Ectodermal cell (in vitro differentiated cells): ENCODE measurements at regions not wholly inside any gene's neighbourhood (a gene's known extent, or its start where the extent isn't known, plus 50 kb on each side); places are given as distances from the start of the nearest gene placed in this dataset.

ENCODE experiments used
- H3K27ac ChIP-seq: 2 replicates; pipeline ENCODE4 v1.7.0; 2013; ENCODE audit warnings: mild to moderate bottlenecking, low read depth, low read length; ENCODE audit not compliant: insufficient read depth, poor library complexity, severe bottlenecking
- H3K27me3 ChIP-seq: 2 replicates; pipeline ENCODE4 v1.7.0; 2013; ENCODE audit warnings: mild to moderate bottlenecking, low read length; ENCODE audit not compliant: insufficient read depth, control insufficient read depth, poor library complexity, severe bottlenecking
- H3K36me3 ChIP-seq: one replicate; pipeline ENCODE4 v1.7.0; 2013; ENCODE audit warnings: low read length; ENCODE audit not compliant: control insufficient read depth, insufficient read depth
- H3K4me1 ChIP-seq: one replicate; pipeline ENCODE4 v1.7.0; 2013; ENCODE audit warnings: low read length; ENCODE audit not compliant: control insufficient read depth, insufficient read depth
- H3K4me3 ChIP-seq: 2 replicates; pipeline ENCODE4 v1.7.0; 2013; ENCODE audit warnings: low read depth, low read length, control low read depth; ENCODE audit not compliant: insufficient read depth
- H3K9me3 ChIP-seq: 2 replicates; pipeline ENCODE4 v1.7.0; 2013; ENCODE audit warnings: mild to moderate bottlenecking, low read length, moderate library complexity; ENCODE audit not compliant: control insufficient read depth
- WGBS, 2 experiments: methylation state at CpG; one replicate each; pipeline ENCODE4 v1.1.7; 2013; ENCODE audit warnings: missing lambda C conversion rate in 2 of 2; 5-methylcytosine and 5-hydroxymethylcytosine counted together

- Histone ChIP-seq H3K4me1 (no peaks in the 10 kb centered on the region), H3K36me3 (no peaks in the 10 kb centered on the region), H3K27ac (no peak overlapping the region), H3K27me3 (no peaks in the 10 kb centered on the region), H3K4me3 (no peak overlapping the region), H3K9me3 (no peaks in the 10 kb centered on the region)
- 83 to 87% methylated on average over 2 of the region's 2 CpGs for WGBS, 2 experiments
Measured at GRCh38 chr6:132147530-132148011, 196.4 kb upstream of the CCN2 start.

DNA sequence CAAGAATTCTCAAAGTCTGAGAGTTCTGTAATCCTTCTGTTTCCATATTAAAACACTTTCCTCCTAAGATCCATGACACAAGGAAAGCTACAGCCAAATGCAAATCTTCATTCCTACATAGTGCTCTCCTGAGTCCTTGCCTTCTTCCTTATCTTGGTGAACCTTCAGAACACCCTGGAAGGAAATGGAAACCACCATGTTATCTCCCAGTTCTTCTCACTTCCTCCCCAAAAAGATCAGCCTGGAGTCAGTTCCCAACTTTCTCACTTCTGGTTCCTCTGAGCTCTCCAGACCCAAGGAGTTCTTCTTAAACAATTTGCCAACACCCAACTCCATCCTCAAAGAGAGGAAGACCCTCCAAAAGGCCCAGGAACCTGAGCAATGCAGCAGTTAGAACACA lies 193.3 kb upstream of the CCN2 start:
- Histone ChIP-seq H3K9me3 (no peaks in the 10 kb centered on the region), H3K27ac (no peak overlapping the region), H3K4me1 (no peaks in the 10 kb centered on the region), H3K36me3 (no peaks in the 10 kb centered on the region), H3K27me3 (no peaks in the 10 kb centered on the region), H3K4me3 (no peak overlapping the region)

GRCh38 chr6:132143258-132143657 lies 192.1 kb upstream of the CCN2 start:
- Histone ChIP-seq H3K4me1 (no peaks in the 10 kb centered on the region), H3K36me3 (no peaks in the 10 kb centered on the region), H3K9me3 (no peaks in the 10 kb centered on the region), H3K27me3 (no peaks in the 10 kb centered on the region), H3K27ac (no peak overlapping the region), H3K4me3 (no peak overlapping the region)
- WGBS, 2 experiments: 49 to 73% methylated on average over 1 of the region's 1 CpG

GRCh38 chr6:132142768-132143167 lies 191.6 kb upstream of the CCN2 start:
- no peaks in the 10 kb centered on the region for H3K36me3 ChIP-seq
- no peaks in the 10 kb centered on the region for H3K27me3 ChIP-seq
- no peaks in the 10 kb centered on the region for H3K4me1 ChIP-seq
- H3K4me3 ChIP-seq: no peak overlapping the region
- no peak overlapping the region for H3K27ac ChIP-seq
- H3K9me3 ChIP-seq: no peaks in the 10 kb centered on the region

GRCh38 chr6:132142308-132142707 lies 191.1 kb upstream of the CCN2 start:
- Histone ChIP-seq H3K4me3 (no peak overlapping the region), H3K27ac (no peak overlapping the region), H3K9me3 (no peaks in the 10 kb centered on the region), H3K36me3 (no peaks in the 10 kb centered on the region), H3K27me3 (no peaks in the 10 kb centered on the region), H3K4me1 (no peaks in the 10 kb centered on the region)
- 90% methylated on average over 1 of the region's 1 CpG; no CpG with 5 or more reads in 1 of the 2 experiments for WGBS, 2 experiments

DNA sequence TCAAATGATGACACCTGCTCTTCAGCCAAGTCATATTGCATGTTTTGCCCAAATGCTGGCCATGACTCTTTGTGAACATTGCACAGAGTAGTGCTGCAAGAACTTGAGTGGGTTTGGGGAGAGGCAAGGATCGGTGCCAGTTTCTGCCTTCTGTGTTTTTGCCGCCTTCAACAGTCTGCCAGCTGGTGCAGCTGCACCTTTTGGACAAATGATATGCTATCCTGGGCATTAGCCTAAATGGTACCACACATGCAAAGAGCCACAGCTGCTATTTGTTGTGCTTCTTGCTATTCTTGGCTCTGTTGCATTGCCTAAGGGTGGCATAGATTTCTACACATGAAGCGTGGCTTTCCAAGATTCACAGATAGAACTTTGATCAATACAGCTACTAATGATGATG lies 189.0 kb upstream of the CCN2 start:
- H3K27me3 ChIP-seq: no peaks in the 10 kb centered on the region
- no peak overlapping the region for H3K27ac ChIP-seq
- 93% methylated on average over 3 of the region's 3 CpGs for WGBS, 2 experiments
- H3K36me3 ChIP-seq: no peaks in the 10 kb centered on the region
- no peak overlapping the region for H3K4me3 ChIP-seq
- no peaks in the 10 kb centered on the region for H3K4me1 ChIP-seq
- no peaks in the 10 kb centered on the region for H3K9me3 ChIP-seq

- 90 to 93% methylated on average over 1 of the region's 2 CpGs for WGBS, 2 experiments
- Histone ChIP-seq H3K27ac (no peak overlapping the region), H3K4me1 (no peaks in the 10 kb centered on the region), H3K4me3 (no peak overlapping the region), H3K36me3 (no peaks in the 10 kb centered on the region), H3K9me3 (no peaks in the 10 kb centered on the region), H3K27me3 (no peaks in the 10 kb centered on the region)
Measured at GRCh38 chr6:132139611-132140010, 188.4 kb upstream of the CCN2 start.

GRCh38 chr6:132136981-132137380 lies 185.8 kb upstream of the CCN2 start:
- 75 to 100% methylated on average over 1 to 3 of the region's 3 CpGs for WGBS, 2 experiments
- Histone ChIP-seq H3K4me1 (peaks cover 8% of the 10 kb centered on the region), H3K27me3 (no peaks in the 10 kb centered on the region), H3K4me3 (no peak overlapping the region), H3K9me3 (no peaks in the 10 kb centered on the region), H3K36me3 (no peaks in the 10 kb centered on the region), H3K27ac (no peak overlapping the region)

- no peak overlapping the region for H3K27ac ChIP-seq
- no peaks in the 10 kb centered on the region for H3K27me3 ChIP-seq
- no peak overlapping the region for H3K4me3 ChIP-seq
- H3K9me3 ChIP-seq: no peaks in the 10 kb centered on the region
- no peaks in the 10 kb centered on the region for H3K36me3 ChIP-seq
- WGBS, 2 experiments: 95 to 96% methylated on average over 6 of the region's 6 CpGs
- H3K4me1 ChIP-seq: peaks cover 16% of the 10 kb centered on the region
Measured at GRCh38 chr6:132135409-132135808, 184.2 kb upstream of the CCN2 start.

DNA sequence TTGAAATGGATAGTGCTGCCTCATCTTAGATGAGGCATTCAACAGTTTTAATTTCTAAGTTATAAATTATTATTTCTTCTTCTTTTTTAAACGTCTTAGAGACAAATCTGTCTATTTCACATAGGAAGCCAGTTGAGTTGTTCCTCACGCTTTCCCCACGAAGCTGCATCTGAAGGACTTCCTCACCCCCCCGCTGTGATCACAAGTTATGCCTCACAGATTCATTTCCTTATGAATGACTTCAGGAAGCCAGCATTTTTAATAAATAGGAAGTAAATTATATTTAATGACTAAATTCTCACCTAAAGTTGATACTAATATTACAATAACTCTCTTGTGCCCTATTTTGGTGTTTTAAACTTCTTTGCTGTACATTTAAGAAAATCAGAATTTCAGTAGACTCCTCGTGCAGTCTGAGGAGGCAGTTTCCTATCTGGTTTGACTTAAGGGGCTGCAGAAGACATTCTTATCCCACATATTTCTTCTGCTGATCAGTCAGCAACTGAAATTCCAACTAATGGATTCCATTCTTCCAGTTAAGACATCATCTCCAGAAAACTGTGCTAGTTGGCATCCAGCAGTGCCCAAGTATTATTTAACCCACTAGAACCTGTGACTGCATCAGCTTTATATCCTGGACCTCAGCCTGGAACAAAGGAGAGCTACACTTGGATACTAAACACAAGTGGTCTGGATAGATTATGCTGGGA lies 182.7 kb upstream of the CCN2 start:
- 79 to 85% methylated on average over 4 to 5 of the region's 5 CpGs for WGBS, 2 experiments
- no peaks in the 10 kb centered on the region for H3K27me3 ChIP-seq
- H3K9me3 ChIP-seq: no peaks in the 10 kb centered on the region
- H3K4me1 ChIP-seq: peaks cover 16% of the 10 kb centered on the region
- H3K27ac ChIP-seq: no peak overlapping the region
- no peaks in the 10 kb centered on the region for H3K36me3 ChIP-seq
- H3K4me3 ChIP-seq: no peak overlapping the region
